Activated CD4-positive, alpha-beta memory T cell treated with anti-CD3 and anti-CD28 coated beads, Interleukin-2, amount 10 ng/mL, durations not matched to agents 7 days and 5 days (primary cell): ENCODE measurements at regions not wholly inside any gene's neighbourhood (a gene's known extent, or its start where the extent isn't known, plus 50 kb on each side); places are given as distances from the start of the nearest gene placed in this dataset.

ENCODE experiments used
- CTCF ChIA-PET: fragments of 350-600 bp; sonication (Branson Sonifier 250); formaldehyde crosslinking; loops from one replicate; lab custom pipeline; 2021; ENCODE audit warnings: antibody characterized with exemption, inconsistent platforms; lab: Charles Lee
- POLR2A ChIA-PET: fragments of 350-600 bp; sonication (Branson Sonifier 250); formaldehyde crosslinking; loops from one replicate; lab custom pipeline; 2021; ENCODE audit warnings: antibody characterized with exemption; lab: Charles Lee
- DNase-seq: peaks from one replicate; pipeline ENCODE4 v3.0.0-alpha.2; 2020
- H3K27ac Mint-ChIP-seq: one replicate; pipeline ENCODE4 v1.8.0; 2021; ENCODE audit warnings: mild to moderate bottlenecking, mixed read lengths
- H3K27me3 Mint-ChIP-seq: one replicate; pipeline ENCODE4 v1.8.0; 2021; ENCODE audit warnings: mixed read lengths
- H3K36me3 Mint-ChIP-seq: one replicate; pipeline ENCODE4 v1.8.0; 2021; ENCODE audit warnings: low read depth, mixed read lengths
- H3K4me1 Mint-ChIP-seq: one replicate; pipeline ENCODE4 v1.8.0; 2021; ENCODE audit warnings: mixed read lengths
- H3K4me3 Mint-ChIP-seq: one replicate; pipeline ENCODE4 v1.8.0; 2021; ENCODE audit warnings: mild to moderate bottlenecking, mixed read lengths
- H3K9me3 Mint-ChIP-seq: one replicate; pipeline ENCODE4 v1.8.0; 2021; ENCODE audit warnings: mixed read lengths

DNA sequence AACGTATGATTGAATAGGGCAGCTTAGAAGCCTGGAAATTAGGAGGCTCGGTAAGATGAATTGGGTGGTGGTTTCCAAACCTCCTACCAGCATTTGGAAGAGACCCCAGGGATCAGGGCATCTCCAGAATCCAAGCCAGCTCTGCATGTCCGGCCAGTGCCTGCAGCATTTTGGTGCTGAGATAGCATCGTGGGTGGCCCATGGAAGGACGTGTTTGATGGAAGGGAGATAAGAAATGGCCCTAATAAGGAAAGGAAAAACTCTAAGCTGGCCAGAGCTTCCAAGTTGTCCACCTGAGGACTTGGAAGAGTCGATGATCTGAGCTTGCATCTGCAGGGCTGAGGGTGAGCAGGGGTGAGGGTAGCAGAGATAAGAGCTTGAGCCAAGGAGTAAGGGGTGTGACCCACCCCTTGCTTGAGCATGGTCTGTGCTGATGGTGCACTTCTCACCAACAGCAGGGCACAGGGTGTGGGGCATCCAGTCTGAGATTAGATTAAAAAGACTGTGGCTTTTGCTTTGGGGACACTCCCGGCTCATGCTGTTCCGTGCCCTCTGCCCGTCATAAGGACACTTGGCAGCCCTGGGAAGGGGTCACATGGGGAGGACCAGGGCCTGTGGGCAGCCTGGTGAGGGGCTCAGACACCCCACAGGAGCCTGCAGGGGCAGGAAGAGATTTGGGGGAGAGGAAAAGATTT lies 213.2 kb downstream of the ERMARD start:
- Mint-ChIP-seq H3K4me3 (no peak overlapping the region), H3K27me3 (peaks cover 14% of the 10 kb centered on the region), H3K36me3 (no peaks in the 10 kb centered on the region), H3K4me1 (no peaks in the 10 kb centered on the region), H3K9me3 (no peaks in the 10 kb centered on the region), H3K27ac (no peak overlapping the region)
- DNase-seq: peak; percentile 7
- ChIA-PET CTCF (no interaction called here), POLR2A (no interaction called here)

DNA sequence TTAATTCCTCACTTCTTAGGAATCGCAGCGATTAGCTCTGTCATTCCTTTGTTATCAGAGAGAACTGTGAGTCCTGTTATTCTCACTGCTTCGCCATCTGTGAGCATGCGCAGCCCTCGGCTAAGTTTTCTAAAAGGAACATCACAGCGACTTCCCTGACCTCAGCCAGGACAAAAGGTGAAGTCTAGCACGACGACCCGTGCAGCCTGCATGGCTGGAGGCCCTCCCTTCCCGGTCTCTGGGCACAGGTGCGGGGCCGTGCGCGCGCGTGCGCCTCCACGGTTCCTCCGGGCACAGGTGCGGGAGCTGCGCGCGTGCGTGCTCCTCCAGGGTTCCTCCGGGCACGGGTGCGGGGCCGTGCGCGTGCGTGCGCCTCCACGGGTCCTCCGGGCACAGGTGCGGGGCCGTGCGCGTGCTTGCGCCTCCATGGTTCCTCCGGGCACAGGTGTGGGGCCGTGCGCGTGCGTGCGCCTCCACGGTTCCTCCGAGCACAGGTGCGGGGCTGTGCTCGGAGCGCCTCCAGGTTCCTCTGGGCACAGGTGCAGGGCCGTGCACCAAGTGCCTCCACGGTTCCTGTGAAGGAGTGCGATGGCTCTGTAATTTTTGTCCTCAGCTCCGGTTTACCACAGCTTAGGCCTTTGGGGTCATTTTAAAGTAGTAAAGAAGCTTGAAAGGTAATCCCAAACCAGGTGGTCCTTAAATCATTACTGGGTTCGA lies 212.3 kb downstream of the ERMARD start:
- peak; percentile 12 for DNase-seq
- Mint-ChIP-seq H3K4me3 (no peak overlapping the region), H3K36me3 (no peaks in the 10 kb centered on the region), H3K27ac (no peak overlapping the region), H3K27me3 (peaks cover 17% of the 10 kb centered on the region), H3K4me1 (peaks cover 3% of the 10 kb centered on the region), H3K9me3 (no peaks in the 10 kb centered on the region)
- ChIA-PET POLR2A (no interaction called here), CTCF (no interaction called here)

DNA sequence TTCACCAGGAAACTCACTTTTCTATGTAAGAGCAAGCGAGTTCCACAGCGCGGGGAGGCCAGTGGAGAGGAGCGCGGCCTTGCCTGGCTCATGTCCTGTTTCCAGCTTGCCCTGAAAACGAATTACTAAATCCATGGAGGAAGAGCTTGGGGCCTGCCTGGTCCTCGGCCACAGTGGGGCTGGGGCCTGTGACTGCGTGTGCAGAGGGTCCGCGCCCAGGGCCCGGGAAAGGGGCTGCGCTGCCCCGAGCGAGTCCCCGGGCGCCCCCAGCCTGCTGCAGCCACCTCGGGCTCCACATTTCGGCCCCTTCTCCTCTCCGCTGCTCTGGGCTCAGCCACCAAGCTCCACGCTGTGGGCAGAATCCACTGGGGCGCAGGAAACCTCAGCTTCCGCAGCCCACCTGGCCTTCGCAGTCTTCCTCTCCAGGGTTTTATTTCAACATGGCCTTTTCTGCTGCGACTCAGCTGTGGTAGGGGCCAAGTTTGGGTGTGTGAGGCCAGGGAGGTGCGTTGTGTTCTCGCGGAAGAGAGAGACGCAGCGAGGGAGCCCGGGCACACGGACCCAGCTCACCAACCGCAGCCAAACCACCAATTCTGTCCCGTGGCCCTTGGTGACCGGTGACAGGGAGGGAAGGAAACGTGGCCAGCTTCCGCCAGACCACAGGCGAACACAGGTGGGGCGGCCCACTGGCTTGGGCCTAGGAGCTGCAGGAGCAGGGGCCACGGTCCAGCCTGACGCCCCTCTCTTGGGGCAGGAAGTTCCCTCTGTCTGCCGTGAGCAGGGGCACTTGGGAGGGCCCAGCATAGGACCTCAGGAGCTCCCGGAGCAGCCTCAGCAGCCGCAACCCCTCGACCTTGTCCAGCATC lies 211.4 kb downstream of the ERMARD start:
- POLR2A ChIA-PET: no interaction called here
- Mint-ChIP-seq H3K27me3 (peaks cover 19% of the 10 kb centered on the region), H3K36me3 (no peaks in the 10 kb centered on the region), H3K27ac (no peak overlapping the region), H3K4me3 (no peak overlapping the region), H3K4me1 (peaks cover 3% of the 10 kb centered on the region), H3K9me3 (no peaks in the 10 kb centered on the region)
- CTCF ChIA-PET: no interaction called here
- peak; percentile 5 for DNase-seq

DNA sequence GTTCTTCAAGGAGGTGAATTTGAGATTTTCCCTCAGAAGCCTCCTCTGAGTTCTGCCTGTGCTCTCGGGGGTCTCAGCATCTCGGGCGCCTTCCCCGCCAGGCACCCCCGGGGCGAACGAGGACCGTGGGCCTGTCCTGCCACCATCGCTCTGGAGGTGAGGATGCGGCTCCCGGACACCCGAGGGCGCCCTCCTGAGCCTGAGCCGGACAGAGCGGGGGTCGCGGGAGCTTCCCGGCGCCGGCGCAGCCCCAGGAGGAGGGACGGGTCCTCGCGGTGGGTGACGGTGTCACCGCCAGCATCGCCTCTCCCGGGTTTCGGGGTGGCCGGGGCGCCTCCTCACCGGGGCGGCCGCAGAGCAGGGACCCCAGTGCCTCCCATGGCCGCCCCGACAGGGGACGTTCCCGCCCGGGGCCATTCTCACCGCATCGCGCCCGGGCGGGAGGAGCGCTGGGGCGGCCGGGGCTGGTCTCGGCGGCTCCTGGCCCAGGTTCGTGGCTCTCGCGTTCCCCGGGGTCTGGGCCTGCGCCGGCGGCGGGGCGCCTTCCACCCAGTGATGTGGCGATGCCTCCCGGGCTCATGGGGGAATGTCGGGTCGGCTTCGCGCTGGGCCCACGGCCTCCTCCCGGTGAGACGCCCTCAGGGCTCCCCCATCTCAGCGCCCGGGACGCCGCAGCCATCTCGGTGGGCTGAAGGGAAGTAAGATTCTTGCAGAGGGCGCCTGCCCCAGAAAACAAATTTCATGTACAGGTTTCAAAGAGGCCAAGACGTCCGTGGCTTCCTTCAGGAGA lies 210.5 kb downstream of the ERMARD start:
- Mint-ChIP-seq H3K4me1 (peaks cover 3% of the 10 kb centered on the region), H3K9me3 (no peaks in the 10 kb centered on the region), H3K36me3 (no peaks in the 10 kb centered on the region), H3K27me3 (peaks cover 19% of the 10 kb centered on the region), H3K4me3 (no peak overlapping the region), H3K27ac (no peak overlapping the region)
- ChIA-PET POLR2A (no interaction called here), CTCF (no interaction called here)
- no peak for DNase-seq

DNA sequence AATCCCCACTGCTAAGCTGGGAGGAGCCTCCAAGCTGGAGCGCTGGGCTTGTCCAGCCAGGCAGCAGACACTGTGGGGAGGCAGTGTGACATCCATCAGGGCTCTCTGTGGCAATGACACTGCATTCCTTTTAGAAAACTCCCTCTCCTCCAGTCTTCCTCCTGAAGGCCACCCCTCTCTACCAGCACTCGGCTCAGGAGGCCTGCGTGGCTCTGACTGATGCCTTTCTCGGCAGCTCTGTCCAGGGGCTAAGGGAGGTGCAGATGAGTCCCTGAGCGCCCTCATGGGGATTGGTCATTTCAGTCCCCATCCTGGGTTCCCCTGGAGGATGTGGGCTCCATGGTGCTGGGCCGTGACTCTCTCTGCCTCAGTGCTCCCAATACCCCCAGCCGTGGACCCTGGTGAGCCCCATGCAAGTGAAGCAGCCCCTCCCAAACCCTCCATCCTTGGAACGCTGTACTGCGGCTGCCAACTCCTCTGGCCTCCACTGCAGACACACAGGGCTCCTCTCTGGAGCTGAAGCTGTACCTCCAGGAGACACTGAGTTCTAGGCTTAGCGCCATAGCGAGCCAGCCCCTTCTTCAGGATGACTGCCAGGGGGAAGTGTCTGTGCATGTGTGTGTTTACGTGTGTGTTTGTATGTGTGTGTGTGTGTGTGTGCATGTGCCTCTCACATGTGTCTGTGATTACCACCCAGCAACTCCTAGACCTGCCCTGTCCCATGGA lies 209.6 kb downstream of the ERMARD start:
- no peak for DNase-seq
- Mint-ChIP-seq H3K36me3 (no peaks in the 10 kb centered on the region), H3K9me3 (no peaks in the 10 kb centered on the region), H3K27ac (no peak overlapping the region), H3K4me3 (no peak overlapping the region), H3K4me1 (peaks cover 3% of the 10 kb centered on the region), H3K27me3 (peaks cover 19% of the 10 kb centered on the region)
- ChIA-PET CTCF (interaction anchor here (1.0 kb wide), 1 partner anchor 557 kb away, joined by 3 read pairs; no protein-coding TSS in a partner anchor), POLR2A (no interaction called here)

DNA sequence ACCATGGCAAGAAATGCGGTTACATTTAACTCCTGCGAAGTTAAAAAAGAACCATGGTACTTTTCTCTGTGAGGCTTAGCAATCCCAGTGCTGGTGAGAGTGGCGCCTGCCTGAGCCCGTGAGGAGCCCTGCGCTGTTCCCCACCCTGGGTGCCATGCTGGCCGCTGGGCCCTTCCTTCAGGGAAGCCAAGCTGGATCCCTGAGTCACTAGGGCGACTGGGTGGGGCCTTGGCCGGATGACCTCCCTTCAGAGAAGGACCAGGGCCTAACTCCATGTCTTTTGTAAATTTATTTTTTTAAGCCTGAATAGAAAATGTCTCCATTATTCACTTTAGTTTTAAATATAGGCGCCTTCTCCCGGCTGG lies 209.1 kb downstream of the ERMARD start:
- no peak overlapping the region for H3K4me3 Mint-ChIP-seq
- peaks cover 3% of the 10 kb centered on the region for H3K4me1 Mint-ChIP-seq
- DNase-seq: no peak
- no peaks in the 10 kb centered on the region for H3K9me3 Mint-ChIP-seq
- ChIA-PET POLR2A (no interaction called here), CTCF (interaction anchor here (1.0 kb wide), 1 partner anchor 557 kb away, joined by 3 read pairs; no protein-coding TSS in a partner anchor)
- no peaks in the 10 kb centered on the region for H3K36me3 Mint-ChIP-seq
- no peak overlapping the region for H3K27ac Mint-ChIP-seq
- peaks cover 19% of the 10 kb centered on the region for H3K27me3 Mint-ChIP-seq

DNA sequence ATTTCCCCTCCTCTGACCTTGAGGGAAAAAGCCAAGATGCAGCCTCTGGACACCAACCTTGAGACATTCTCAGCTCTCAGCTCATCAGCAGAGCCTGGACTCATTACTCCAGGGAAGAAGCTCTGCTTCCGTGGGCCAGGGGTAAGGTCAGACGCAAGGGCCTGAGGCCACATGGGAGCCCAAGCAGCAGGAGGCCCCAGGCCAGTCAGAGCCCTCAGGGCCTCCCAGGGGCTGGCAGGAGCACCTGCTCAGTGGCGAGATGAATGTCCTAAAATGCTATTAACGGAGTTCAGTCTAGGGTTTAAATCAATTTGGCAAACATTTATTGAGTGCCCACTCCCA lies 208.6 kb downstream of the ERMARD start:
- peaks cover 3% of the 10 kb centered on the region for H3K4me1 Mint-ChIP-seq
- DNase-seq: no peak
- H3K4me3 Mint-ChIP-seq: no peak overlapping the region
- ChIA-PET CTCF (interaction anchor here (1.0 kb wide), 1 partner anchor 558 kb away, joined by 3 read pairs; no protein-coding TSS in a partner anchor), POLR2A (no interaction called here)
- H3K9me3 Mint-ChIP-seq: no peaks in the 10 kb centered on the region
- H3K36me3 Mint-ChIP-seq: no peaks in the 10 kb centered on the region
- no peak overlapping the region for H3K27ac Mint-ChIP-seq
- H3K27me3 Mint-ChIP-seq: peaks cover 21% of the 10 kb centered on the region

DNA sequence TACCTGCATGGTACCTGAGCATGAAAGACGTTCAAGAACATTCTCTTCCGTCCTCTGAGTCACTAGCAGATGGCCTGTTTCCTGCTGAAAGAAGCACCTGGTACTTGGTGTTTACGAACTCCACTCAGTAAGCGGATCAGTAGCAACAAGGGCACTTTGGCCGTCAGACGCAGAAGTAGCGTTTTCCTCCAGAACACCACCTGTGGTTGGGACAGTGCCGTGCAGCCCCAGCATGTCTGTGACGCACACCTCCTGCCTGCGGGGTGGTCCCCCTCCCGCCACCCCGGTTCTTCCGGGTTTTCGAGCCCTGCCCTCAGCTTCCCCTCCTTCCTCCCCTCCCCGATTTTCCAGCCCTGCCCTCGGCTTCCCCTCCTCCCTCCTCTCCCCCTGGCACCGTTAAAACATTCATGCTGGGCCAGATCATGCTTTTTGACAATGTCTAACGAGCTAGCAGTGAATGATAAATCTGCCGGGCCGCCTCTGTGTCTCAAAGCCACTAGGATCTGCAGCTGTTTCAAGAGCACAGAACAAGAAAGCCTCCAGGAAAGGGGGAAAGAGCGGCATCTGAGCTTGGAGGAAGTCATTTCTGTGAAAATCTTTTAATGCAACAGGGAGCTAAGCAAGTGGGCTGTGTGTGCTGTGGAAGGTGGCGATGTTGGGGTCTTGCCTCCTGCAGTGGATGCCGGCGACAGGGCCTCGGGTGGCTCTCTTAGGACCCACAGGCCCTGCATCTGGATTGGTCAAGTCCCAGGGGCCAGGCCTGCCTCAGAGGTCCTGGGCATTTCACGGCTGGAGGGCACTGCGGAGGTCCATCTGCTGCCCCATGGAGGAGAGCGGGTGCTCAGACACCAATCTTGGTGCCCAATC lies 207.9 kb downstream of the ERMARD start:
- Mint-ChIP-seq H3K4me1 (peaks cover 3% of the 10 kb centered on the region), H3K27ac (no peak overlapping the region), H3K27me3 (peaks cover 21% of the 10 kb centered on the region), H3K9me3 (no peaks in the 10 kb centered on the region), H3K4me3 (no peak overlapping the region), H3K36me3 (no peaks in the 10 kb centered on the region)
- no peak for DNase-seq
- ChIA-PET CTCF (interaction anchor here (0.6 to 1.0 kb wide), 3 partner anchors 9 to 559 kb away, joined by 3 to 4 read pairs (median 3); partner anchors contain the start of gene DLL1), POLR2A (no interaction called here)

DNA sequence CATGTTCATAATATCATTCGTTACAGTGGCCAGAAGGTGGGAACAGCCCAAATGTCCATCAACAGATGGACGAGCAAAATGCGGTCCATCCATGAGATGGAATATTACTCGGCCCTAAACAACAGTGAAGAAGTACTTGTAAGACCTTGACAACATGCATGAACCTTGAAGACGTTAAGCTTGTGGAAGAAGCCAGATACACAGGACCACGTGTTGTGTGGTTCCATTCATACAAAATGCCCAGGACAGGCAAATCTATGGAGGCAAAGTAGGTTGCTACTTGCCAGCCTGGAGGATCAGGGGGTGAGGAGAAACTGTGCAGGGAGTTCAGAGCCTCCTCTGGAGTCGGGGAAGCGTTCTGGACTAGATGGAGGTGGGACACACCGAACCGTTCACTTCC lies 207.1 kb downstream of the ERMARD start:
- H3K4me1 Mint-ChIP-seq: peaks cover 3% of the 10 kb centered on the region
- H3K4me3 Mint-ChIP-seq: no peak overlapping the region
- no peaks in the 10 kb centered on the region for H3K9me3 Mint-ChIP-seq
- ChIA-PET CTCF (no interaction called here), POLR2A (no interaction called here)
- H3K27me3 Mint-ChIP-seq: peaks cover 21% of the 10 kb centered on the region
- DNase-seq: no peak
- no peak overlapping the region for H3K27ac Mint-ChIP-seq
- no peaks in the 10 kb centered on the region for H3K36me3 Mint-ChIP-seq

DNA sequence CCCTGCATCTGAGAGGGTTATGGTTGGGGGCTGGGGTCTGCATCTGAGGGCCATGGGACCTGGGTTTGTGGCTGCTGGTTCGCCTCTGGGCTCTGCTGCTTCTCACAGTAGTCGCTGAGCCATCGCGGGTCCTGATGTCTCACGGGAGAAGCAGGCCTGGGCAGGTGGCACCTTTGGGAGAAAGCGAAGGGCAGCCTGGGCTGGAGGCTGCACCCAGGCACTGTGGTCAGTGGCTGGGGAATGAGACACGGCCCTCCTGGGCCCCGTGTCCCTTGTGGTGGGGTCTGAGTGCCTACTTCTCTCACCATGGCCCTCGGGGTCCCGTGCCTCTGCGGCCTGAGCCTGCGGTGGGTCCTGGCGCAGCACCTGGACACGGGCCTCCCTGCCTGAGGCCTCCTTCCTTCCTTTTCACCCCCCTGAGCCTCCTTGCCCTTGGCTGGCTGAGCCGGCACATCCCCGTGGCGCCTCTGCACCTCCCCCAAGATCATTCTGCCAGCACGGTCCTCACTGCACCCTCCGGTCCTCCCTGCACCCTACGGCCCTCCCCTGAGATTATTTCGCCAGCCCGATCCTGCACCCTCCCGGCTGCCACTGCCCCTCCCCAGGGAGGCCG lies 206.0 kb downstream of the ERMARD start:
- H3K9me3 Mint-ChIP-seq: no peaks in the 10 kb centered on the region
- ChIA-PET CTCF (no interaction called here), POLR2A (no interaction called here)
- no peak overlapping the region for H3K4me3 Mint-ChIP-seq
- peaks cover 17% of the 10 kb centered on the region for H3K27me3 Mint-ChIP-seq
- H3K36me3 Mint-ChIP-seq: no peaks in the 10 kb centered on the region
- no peak overlapping the region for H3K27ac Mint-ChIP-seq
- DNase-seq: no peak
- peaks cover 3% of the 10 kb centered on the region for H3K4me1 Mint-ChIP-seq

DNA sequence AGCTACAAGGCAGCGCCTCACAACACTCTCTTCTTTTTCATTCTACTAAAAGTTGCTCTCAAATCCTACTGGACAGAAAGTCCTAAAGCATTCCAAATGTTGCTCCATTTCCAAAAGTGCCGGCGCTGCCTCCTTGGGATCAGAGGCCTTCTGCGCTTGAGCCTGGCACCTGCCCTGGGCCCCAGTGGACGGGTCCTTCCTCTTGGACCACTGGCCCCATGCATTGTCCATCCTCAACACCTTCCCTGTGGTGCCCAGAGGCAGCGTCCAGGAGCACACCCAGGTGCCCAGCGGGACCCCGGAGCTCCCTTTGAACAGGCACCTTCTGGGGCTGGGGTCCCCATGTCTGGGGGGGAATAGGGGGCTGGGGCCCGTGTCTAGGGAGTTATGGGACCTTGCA lies 205.2 kb downstream of the ERMARD start:
- ChIA-PET POLR2A (no interaction called here), CTCF (no interaction called here)
- Mint-ChIP-seq H3K4me3 (no peak overlapping the region), H3K27me3 (peaks cover 14% of the 10 kb centered on the region), H3K4me1 (peaks cover 3% of the 10 kb centered on the region), H3K9me3 (no peaks in the 10 kb centered on the region), H3K36me3 (no peaks in the 10 kb centered on the region), H3K27ac (no peak overlapping the region)
- no peak for DNase-seq
